ENCODE measurements at regions not wholly inside any gene's neighbourhood (a gene's known extent, or its start where the extent isn't known, plus 50 kb on each side); places are given as distances from the start of the nearest gene placed in this dataset.

GRCh38 chr4:13174926-13175325, 309.2 kb downstream of the RAB28 start:
- Histone ChIP-seq H3K4me3 (ENCODE audit: low read length in 3 of 3) (no peak overlapping the region), H3K9ac (ENCODE audit: low read depth in 1 of 3, low read length in 3 of 3) (no peak overlapping the region), H3K36me3 (ENCODE audit: control insufficient read depth in 3 of 3, insufficient read depth in 3 of 3, low read length in 3 of 3) (no peaks in the 10 kb centered on the region), H3K27ac (ENCODE audit: low read depth, low read length) (no peak overlapping the region), H3K27me3 (ENCODE audit: control insufficient read depth in 3 of 3, insufficient read depth in 3 of 3, low read length in 3 of 3) (no peaks in the 10 kb centered on the region), H3K4me1 (ENCODE audit: control insufficient read depth in 3 of 3, insufficient read depth in 3 of 3, low read length in 3 of 3) (no peaks in the 10 kb centered on the region), H3K9me3 (ENCODE audit: control insufficient read depth in 3 of 3, low read length in 3 of 3) (no peaks in the 10 kb centered on the region)

GRCh38 chr4:13174001-13174400, 310.1 kb downstream of the RAB28 start:
- Histone ChIP-seq H3K4me3 (ENCODE audit: low read length in 3 of 3) (no peak overlapping the region), H3K4me1 (ENCODE audit: control insufficient read depth in 3 of 3, insufficient read depth in 3 of 3, low read length in 3 of 3) (no peaks in the 10 kb centered on the region), H3K36me3 (ENCODE audit: control insufficient read depth in 3 of 3, insufficient read depth in 3 of 3, low read length in 3 of 3) (no peaks in the 10 kb centered on the region), H3K27me3 (ENCODE audit: control insufficient read depth in 3 of 3, insufficient read depth in 3 of 3, low read length in 3 of 3) (no peaks in the 10 kb centered on the region), H3K9me3 (ENCODE audit: control insufficient read depth in 3 of 3, low read length in 3 of 3) (no peaks in the 10 kb centered on the region), H3K9ac (ENCODE audit: low read depth in 1 of 3, low read length in 3 of 3) (no peak overlapping the region), H3K27ac (ENCODE audit: low read depth, low read length) (peak overlapping the region; percentile 3)

- no peaks in the 10 kb centered on the region for H3K9me3 ChIP-seq (ENCODE audit: control insufficient read depth in 3 of 3, low read length in 3 of 3)
- no peak overlapping the region for H3K9ac ChIP-seq (ENCODE audit: low read depth in 1 of 3, low read length in 3 of 3)
- no peaks in the 10 kb centered on the region for H3K4me1 ChIP-seq (ENCODE audit: control insufficient read depth in 3 of 3, insufficient read depth in 3 of 3, low read length in 3 of 3)
- no peak overlapping the region for H3K27ac ChIP-seq (ENCODE audit: low read depth, low read length)
- no peaks in the 10 kb centered on the region for H3K27me3 ChIP-seq (ENCODE audit: control insufficient read depth in 3 of 3, insufficient read depth in 3 of 3, low read length in 3 of 3)
- H3K36me3 ChIP-seq (ENCODE audit: control insufficient read depth in 3 of 3, insufficient read depth in 3 of 3, low read length in 3 of 3) = no peaks in the 10 kb centered on the region
- no peak overlapping the region for H3K4me3 ChIP-seq (ENCODE audit: low read length in 3 of 3)
Observed at GRCh38 chr4:13171292-13172057, 312.7 kb downstream of the RAB28 start.

GRCh38 chr4:13169731-13170525, 314.2 kb downstream of the RAB28 start:
- H3K27me3 ChIP-seq (ENCODE audit: control insufficient read depth in 3 of 3, insufficient read depth in 3 of 3, low read length in 3 of 3) = no peaks in the 10 kb centered on the region

DNA sequence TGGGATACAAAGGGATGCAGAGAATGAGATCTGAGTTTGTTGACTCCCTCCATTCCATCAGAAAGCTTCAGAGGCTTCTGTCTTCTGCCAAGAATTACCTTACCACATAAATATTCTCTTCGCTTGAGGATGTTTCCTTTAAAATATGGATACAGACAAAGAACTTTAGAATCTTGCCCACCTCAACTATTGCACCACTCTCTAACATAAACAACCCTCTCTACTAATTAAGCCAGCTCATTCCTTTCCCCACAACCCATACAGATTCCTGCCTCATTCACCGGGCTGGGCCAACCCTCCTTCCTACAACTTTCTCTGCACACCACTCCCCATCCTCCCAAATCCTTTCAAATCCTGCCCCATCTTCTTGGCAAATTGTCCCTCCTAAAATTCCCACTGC, 315.8 kb downstream of the RAB28 start:
- no peak overlapping the region for H3K4me3 ChIP-seq (ENCODE audit: low read length in 3 of 3)
- no peak overlapping the region for H3K9ac ChIP-seq (ENCODE audit: low read depth in 1 of 3, low read length in 3 of 3)
- no peaks in the 10 kb centered on the region for H3K4me1 ChIP-seq (ENCODE audit: control insufficient read depth in 3 of 3, insufficient read depth in 3 of 3, low read length in 3 of 3)
- H3K9me3 ChIP-seq (ENCODE audit: control insufficient read depth in 3 of 3, low read length in 3 of 3) = no peaks in the 10 kb centered on the region
- no peaks in the 10 kb centered on the region for H3K36me3 ChIP-seq (ENCODE audit: control insufficient read depth in 3 of 3, insufficient read depth in 3 of 3, low read length in 3 of 3)
- no peak overlapping the region for H3K27ac ChIP-seq (ENCODE audit: low read depth, low read length)
- H3K27me3 ChIP-seq (ENCODE audit: control insufficient read depth in 3 of 3, insufficient read depth in 3 of 3, low read length in 3 of 3) = no peaks in the 10 kb centered on the region

More at GRCh38 chr4:13169731-13170525, 314.2 kb downstream of the RAB28 start:
- Histone ChIP-seq H3K4me3 (ENCODE audit: low read length in 3 of 3) (no peak overlapping the region), H3K4me1 (ENCODE audit: control insufficient read depth in 3 of 3, insufficient read depth in 3 of 3, low read length in 3 of 3) (no peaks in the 10 kb centered on the region), H3K9me3 (ENCODE audit: control insufficient read depth in 3 of 3, low read length in 3 of 3) (no peaks in the 10 kb centered on the region), H3K36me3 (ENCODE audit: control insufficient read depth in 3 of 3, insufficient read depth in 3 of 3, low read length in 3 of 3) (no peaks in the 10 kb centered on the region), H3K9ac (ENCODE audit: low read depth in 1 of 3, low read length in 3 of 3) (no peak overlapping the region), H3K27ac (ENCODE audit: low read depth, low read length) (no peak overlapping the region)

GRCh38 chr4:13166214-13166613, 317.9 kb downstream of the RAB28 start:
- Histone ChIP-seq H3K4me3 (ENCODE audit: low read length in 3 of 3) (no peak overlapping the region), H3K9me3 (ENCODE audit: control insufficient read depth in 3 of 3, low read length in 3 of 3) (no peaks in the 10 kb centered on the region), H3K27me3 (ENCODE audit: control insufficient read depth in 3 of 3, insufficient read depth in 3 of 3, low read length in 3 of 3) (no peaks in the 10 kb centered on the region), H3K9ac (ENCODE audit: low read depth in 1 of 3, low read length in 3 of 3) (no peak overlapping the region), H3K27ac (ENCODE audit: low read depth, low read length) (no peak overlapping the region), H3K36me3 (ENCODE audit: control insufficient read depth in 3 of 3, insufficient read depth in 3 of 3, low read length in 3 of 3) (no peaks in the 10 kb centered on the region), H3K4me1 (ENCODE audit: control insufficient read depth in 3 of 3, insufficient read depth in 3 of 3, low read length in 3 of 3) (no peaks in the 10 kb centered on the region)

- Histone ChIP-seq H3K4me3 (ENCODE audit: low read length in 3 of 3) (no peak overlapping the region), H3K9me3 (ENCODE audit: control insufficient read depth in 3 of 3, low read length in 3 of 3) (no peaks in the 10 kb centered on the region), H3K27ac (ENCODE audit: low read depth, low read length) (no peak overlapping the region), H3K9ac (ENCODE audit: low read depth in 1 of 3, low read length in 3 of 3) (no peak overlapping the region), H3K4me1 (ENCODE audit: control insufficient read depth in 3 of 3, insufficient read depth in 3 of 3, low read length in 3 of 3) (no peaks in the 10 kb centered on the region), H3K27me3 (ENCODE audit: control insufficient read depth in 3 of 3, insufficient read depth in 3 of 3, low read length in 3 of 3) (no peaks in the 10 kb centered on the region), H3K36me3 (ENCODE audit: control insufficient read depth in 3 of 3, insufficient read depth in 3 of 3, low read length in 3 of 3) (no peaks in the 10 kb centered on the region)
Observed at GRCh38 chr4:13164783-13165331, 319.3 kb downstream of the RAB28 start.

DNA sequence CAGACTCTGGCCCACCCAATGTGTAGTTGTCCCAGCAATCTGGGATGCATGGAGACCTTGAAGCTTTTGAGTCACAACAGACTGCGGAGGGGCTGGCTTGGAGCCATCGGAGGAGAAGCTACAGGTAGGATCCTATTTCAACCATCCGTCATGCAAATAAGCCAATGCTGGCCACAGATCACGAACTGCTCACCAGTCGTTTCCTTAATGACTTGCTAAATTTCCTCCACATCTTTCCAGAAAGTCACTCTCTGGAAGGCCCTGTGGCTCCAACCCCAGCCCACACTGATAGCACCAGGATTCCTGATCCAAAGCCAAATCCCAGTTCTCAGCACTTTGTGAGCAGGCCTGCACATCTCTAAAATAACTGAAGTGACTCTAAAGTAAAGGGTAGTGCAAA, 321.3 kb downstream of the RAB28 start:
- no peaks in the 10 kb centered on the region for H3K4me1 ChIP-seq (ENCODE audit: control insufficient read depth in 3 of 3, insufficient read depth in 3 of 3, low read length in 3 of 3)
- H3K4me3 ChIP-seq (ENCODE audit: low read length in 3 of 3) = no peak overlapping the region
- H3K27me3 ChIP-seq (ENCODE audit: control insufficient read depth in 3 of 3, insufficient read depth in 3 of 3, low read length in 3 of 3) = no peaks in the 10 kb centered on the region
- H3K36me3 ChIP-seq (ENCODE audit: control insufficient read depth in 3 of 3, insufficient read depth in 3 of 3, low read length in 3 of 3) = no peaks in the 10 kb centered on the region
- H3K27ac ChIP-seq (ENCODE audit: low read depth, low read length) = no peak overlapping the region
- H3K9ac ChIP-seq (ENCODE audit: low read depth in 1 of 3, low read length in 3 of 3) = no peak overlapping the region
- H3K9me3 ChIP-seq (ENCODE audit: control insufficient read depth in 3 of 3, low read length in 3 of 3) = no peaks in the 10 kb centered on the region

DNA sequence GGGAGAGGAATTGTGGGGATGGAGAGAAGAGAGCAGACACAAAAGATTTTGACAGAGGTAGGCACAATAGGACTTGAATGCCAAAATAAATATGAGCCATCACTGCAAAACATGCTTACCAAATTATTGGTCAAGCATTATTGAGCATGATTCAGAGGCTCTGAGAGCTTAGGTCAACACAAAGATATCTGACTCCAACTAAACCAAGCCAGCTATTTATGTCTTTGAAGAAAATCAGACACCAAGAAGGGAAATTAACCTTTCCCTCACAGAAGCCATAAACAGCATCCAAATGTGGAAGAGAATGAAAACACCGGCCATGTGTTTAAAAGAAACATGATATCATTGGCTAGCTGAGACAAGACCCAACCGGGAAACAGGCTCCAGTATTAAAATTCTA, 323.2 kb downstream of the RAB28 start:
- Histone ChIP-seq H3K27me3 (ENCODE audit: control insufficient read depth in 3 of 3, insufficient read depth in 3 of 3, low read length in 3 of 3) (no peaks in the 10 kb centered on the region), H3K9ac (ENCODE audit: low read depth in 1 of 3, low read length in 3 of 3) (no peak overlapping the region), H3K4me1 (ENCODE audit: control insufficient read depth in 3 of 3, insufficient read depth in 3 of 3, low read length in 3 of 3) (no peaks in the 10 kb centered on the region), H3K36me3 (ENCODE audit: control insufficient read depth in 3 of 3, insufficient read depth in 3 of 3, low read length in 3 of 3) (no peaks in the 10 kb centered on the region), H3K27ac (ENCODE audit: low read depth, low read length) (no peak overlapping the region), H3K9me3 (ENCODE audit: control insufficient read depth in 3 of 3, low read length in 3 of 3) (no peaks in the 10 kb centered on the region), H3K4me3 (ENCODE audit: low read length in 3 of 3) (no peak overlapping the region)

GRCh38 chr4:13159041-13159620, 325.0 kb downstream of the RAB28 start:
- Histone ChIP-seq H3K4me1 (ENCODE audit: control insufficient read depth in 3 of 3, insufficient read depth in 3 of 3, low read length in 3 of 3) (no peaks in the 10 kb centered on the region), H3K27ac (ENCODE audit: low read depth, low read length) (no peak overlapping the region), H3K36me3 (ENCODE audit: control insufficient read depth in 3 of 3, insufficient read depth in 3 of 3, low read length in 3 of 3) (no peaks in the 10 kb centered on the region), H3K27me3 (ENCODE audit: control insufficient read depth in 3 of 3, insufficient read depth in 3 of 3, low read length in 3 of 3) (no peaks in the 10 kb centered on the region), H3K9ac (ENCODE audit: low read depth in 1 of 3, low read length in 3 of 3) (no peak overlapping the region), H3K4me3 (ENCODE audit: low read length in 3 of 3) (no peak overlapping the region), H3K9me3 (ENCODE audit: control insufficient read depth in 3 of 3, low read length in 3 of 3) (no peaks in the 10 kb centered on the region)

Measured in skeletal muscle tissue (tissue), 3 donors.